ENCODE measurements at regions not wholly inside any gene's neighbourhood (a gene's known extent, or its start where the extent isn't known, plus 50 kb on each side); places are given as distances from the start of the nearest gene placed in this dataset.

- TF ChIP-seq CTCF (IDR thresholded peaks at IDR 0.05; ENCODE audit: poor library complexity, severe bottlenecking): no peak
- TF ChIP-seq POLR2AphosphoS5 (IDR thresholded peaks at IDR 0.05): no peak
Observed at GRCh38 chrX:75596178-75596577, 73.3 kb upstream of the ZDHHC15 start.
